ENCODE measurements at regions not wholly inside any gene's neighbourhood (a gene's known extent, or its start where the extent isn't known, plus 50 kb on each side); places are given as distances from the start of the nearest gene placed in this dataset.

DNA sequence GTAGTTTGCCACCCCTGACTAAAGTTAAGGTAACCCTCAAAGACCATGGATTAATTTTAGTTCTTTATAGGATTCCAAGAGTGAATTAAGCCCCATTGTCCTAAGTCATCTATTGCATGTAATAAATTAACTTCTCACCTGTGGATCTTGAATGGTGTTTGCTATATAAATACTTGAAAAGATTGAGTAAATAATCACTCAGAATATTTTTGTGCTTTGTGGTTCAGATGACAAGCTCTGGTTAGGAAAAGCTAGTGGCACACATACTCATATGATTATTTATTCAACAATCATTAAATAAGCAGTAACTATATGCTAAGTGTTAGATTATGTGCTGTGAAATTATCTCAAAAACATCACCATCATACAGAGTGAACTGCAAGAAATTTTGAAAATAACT is 203.2 kb downstream of the OGFRL1 start:
- no peak for DNase-seq (ENCODE audit: low spot score)
- Mint-ChIP-seq H3K36me3 (ENCODE audit: low read depth) (no peaks in the 10 kb centered on the region), H3K4me3 (ENCODE audit: unreplicated experiment) (no peak overlapping the region), H3K27me3 (ENCODE audit: low read depth) (no peaks in the 10 kb centered on the region), H3K4me1 (ENCODE audit: low read depth) (peaks cover 30% of the 10 kb centered on the region), H3K9me3 (ENCODE audit: low read depth) (no peaks in the 10 kb centered on the region), H3K27ac (ENCODE audit: unreplicated experiment) (no peak overlapping the region)
- TF ChIP-seq, protein P1, sequence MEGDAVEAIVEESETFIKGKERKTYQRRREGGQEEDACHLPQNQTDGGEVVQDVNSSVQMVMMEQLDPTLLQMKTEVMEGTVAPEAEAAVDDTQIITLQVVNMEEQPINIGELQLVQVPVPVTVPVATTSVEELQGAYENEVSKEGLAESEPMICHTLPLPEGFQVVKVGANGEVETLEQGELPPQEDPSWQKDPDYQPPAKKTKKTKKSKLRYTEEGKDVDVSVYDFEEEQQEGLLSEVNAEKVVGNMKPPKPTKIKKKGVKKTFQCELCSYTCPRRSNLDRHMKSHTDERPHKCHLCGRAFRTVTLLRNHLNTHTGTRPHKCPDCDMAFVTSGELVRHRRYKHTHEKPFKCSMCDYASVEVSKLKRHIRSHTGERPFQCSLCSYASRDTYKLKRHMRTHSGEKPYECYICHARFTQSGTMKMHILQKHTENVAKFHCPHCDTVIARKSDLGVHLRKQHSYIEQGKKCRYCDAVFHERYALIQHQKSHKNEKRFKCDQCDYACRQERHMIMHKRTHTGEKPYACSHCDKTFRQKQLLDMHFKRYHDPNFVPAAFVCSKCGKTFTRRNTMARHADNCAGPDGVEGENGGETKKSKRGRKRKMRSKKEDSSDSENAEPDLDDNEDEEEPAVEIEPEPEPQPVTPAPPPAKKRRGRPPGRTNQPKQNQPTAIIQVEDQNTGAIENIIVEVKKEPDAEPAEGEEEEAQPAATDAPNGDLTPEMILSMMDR (IDR thresholded peaks at IDR 0.05) = no peak

DNA sequence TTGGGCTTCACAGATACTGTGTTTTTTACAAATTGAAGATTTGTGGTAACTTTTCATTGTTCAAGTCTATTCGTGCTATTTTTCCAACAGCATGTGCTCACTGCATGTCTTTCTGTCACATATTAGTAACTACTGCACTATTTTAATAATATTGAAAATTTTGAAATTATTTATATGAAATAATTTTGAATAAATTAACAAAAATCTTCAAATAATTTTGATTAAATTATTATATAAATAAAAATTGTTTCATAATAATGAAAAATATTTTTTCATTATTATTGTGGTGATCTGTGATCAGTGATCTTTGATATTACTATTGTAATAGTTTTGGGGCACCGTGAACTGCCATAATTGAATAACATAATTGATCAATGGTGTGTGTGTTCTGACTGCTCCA is 204.1 kb downstream of the OGFRL1 start:
- H3K9me3 Mint-ChIP-seq (ENCODE audit: low read depth) = no peaks in the 10 kb centered on the region
- H3K27me3 Mint-ChIP-seq (ENCODE audit: low read depth) = no peaks in the 10 kb centered on the region
- DNase-seq (ENCODE audit: low spot score) = no peak
- TF ChIP-seq, protein P1 (IDR thresholded peaks at IDR 0.05) = no peak
- H3K4me3 Mint-ChIP-seq (ENCODE audit: unreplicated experiment) = no peak overlapping the region
- H3K4me1 Mint-ChIP-seq (ENCODE audit: low read depth) = peaks cover 30% of the 10 kb centered on the region
- H3K27ac Mint-ChIP-seq (ENCODE audit: unreplicated experiment) = no peak overlapping the region
- no peaks in the 10 kb centered on the region for H3K36me3 Mint-ChIP-seq (ENCODE audit: low read depth)

DNA sequence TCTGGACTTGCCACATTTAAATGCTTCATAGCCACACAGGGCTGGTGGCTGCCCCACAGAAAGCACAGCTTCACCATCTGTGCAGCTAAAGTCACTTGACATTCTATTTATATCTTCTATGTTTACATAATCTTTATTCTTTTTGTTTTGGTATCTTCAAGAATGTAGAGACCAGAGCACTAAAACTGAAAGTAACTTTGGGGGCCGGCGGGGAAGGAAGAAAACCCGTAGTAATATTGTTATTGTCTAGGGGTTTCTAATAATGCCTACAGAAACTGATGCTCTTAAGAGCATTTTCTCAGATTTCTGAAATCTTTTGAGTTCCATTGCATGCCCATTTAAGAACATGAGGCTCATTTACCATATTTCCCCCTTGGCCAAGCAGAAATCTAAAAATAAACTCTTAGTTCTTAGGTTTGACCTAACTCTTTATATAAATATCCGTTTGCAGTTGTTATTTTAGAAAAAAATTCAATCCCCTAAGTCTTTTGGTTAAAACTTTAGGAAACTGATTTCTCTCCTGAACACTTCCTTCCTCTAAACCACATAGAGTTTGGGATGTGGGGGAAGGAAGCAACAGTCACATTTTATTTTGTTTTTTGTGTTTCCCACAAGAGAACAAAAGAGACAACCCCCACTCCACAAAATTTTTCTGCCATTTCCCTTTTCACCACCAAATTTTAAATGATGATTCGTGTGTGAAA is 207.6 kb downstream of the OGFRL1 start:
- Mint-ChIP-seq H3K4me3 (ENCODE audit: unreplicated experiment) (peak overlapping the region; percentile 54), H3K4me1 (ENCODE audit: low read depth) (peaks cover 21% of the 10 kb centered on the region), H3K27ac (ENCODE audit: unreplicated experiment) (peak overlapping the region; percentile 79), H3K27me3 (ENCODE audit: low read depth) (no peaks in the 10 kb centered on the region), H3K9me3 (ENCODE audit: low read depth) (no peaks in the 10 kb centered on the region), H3K36me3 (ENCODE audit: low read depth) (no peaks in the 10 kb centered on the region)
- TF ChIP-seq, protein P1 (IDR thresholded peaks at IDR 0.05) = no peak
- no peak for DNase-seq (ENCODE audit: low spot score)

DNA sequence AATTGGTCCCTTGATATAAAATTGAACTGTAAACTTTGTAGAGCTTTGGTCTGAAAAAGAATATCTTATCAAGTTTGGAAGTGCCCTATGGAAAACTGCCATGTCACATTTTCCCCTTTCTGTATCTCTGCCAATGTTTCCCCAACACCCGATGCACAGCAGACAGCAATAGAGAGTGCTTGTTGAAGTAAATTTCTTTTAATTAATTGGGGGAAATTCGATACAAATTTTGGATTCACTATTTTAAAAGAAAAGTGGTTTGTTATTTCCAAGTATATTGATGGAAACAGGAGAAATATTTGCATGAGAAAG is 208.1 kb downstream of the OGFRL1 start:
- peaks cover 21% of the 10 kb centered on the region for H3K4me1 Mint-ChIP-seq (ENCODE audit: low read depth)
- H3K4me3 Mint-ChIP-seq (ENCODE audit: unreplicated experiment) = no peak overlapping the region
- no peaks in the 10 kb centered on the region for H3K9me3 Mint-ChIP-seq (ENCODE audit: low read depth)
- no peaks in the 10 kb centered on the region for H3K36me3 Mint-ChIP-seq (ENCODE audit: low read depth)
- TF ChIP-seq, protein P1 (IDR thresholded peaks at IDR 0.05) = no peak
- H3K27ac Mint-ChIP-seq (ENCODE audit: unreplicated experiment) = peak overlapping the region; percentile 79
- no peak for DNase-seq (ENCODE audit: low spot score)
- no peaks in the 10 kb centered on the region for H3K27me3 Mint-ChIP-seq (ENCODE audit: low read depth)

DNA sequence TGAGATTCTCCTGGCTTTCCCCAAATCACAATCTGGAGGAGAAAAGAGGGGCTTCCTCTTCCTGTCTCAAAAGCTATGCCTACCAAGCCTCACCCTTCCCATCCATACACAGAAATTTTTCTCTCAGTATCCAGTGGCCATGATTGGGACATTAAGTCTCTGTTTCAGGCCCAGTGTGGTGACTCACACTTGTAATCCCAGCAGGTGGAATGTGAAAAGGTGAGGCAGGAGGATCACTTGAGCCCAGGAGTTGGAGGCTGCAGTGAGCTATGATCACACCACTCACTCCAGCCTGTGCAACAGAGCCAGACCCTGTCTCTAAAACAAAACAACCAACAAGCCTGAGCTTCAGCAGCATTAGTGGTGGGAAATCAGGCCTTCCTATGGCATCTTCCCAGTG is 210.0 kb downstream of the OGFRL1 start:
- peaks cover 40% of the 10 kb centered on the region for H3K4me1 Mint-ChIP-seq (ENCODE audit: low read depth)
- no peaks in the 10 kb centered on the region for H3K27me3 Mint-ChIP-seq (ENCODE audit: low read depth)
- TF ChIP-seq, protein P1 (IDR thresholded peaks at IDR 0.05) = no peak
- no peak for DNase-seq (ENCODE audit: low spot score)
- H3K9me3 Mint-ChIP-seq (ENCODE audit: low read depth) = peaks cover 2% of the 10 kb centered on the region
- H3K27ac Mint-ChIP-seq (ENCODE audit: unreplicated experiment) = no peak overlapping the region
- no peak overlapping the region for H3K4me3 Mint-ChIP-seq (ENCODE audit: unreplicated experiment)
- no peaks in the 10 kb centered on the region for H3K36me3 Mint-ChIP-seq (ENCODE audit: low read depth)

Data from chondrocyte (in vitro differentiated cells).